ENCODE measurements at regions not wholly inside any gene's neighbourhood (a gene's known extent, or its start where the extent isn't known, plus 50 kb on each side); places are given as distances from the start of the nearest gene placed in this dataset.

- TF ChIP-seq PAX5 (IDR thresholded peaks at IDR 0.05; ENCODE audit: insufficient read depth, low read length, severe bottlenecking) (no peak), TAF1 (IDR thresholded peaks at IDR 0.05; ENCODE audit: low read depth, low read length) (no peak)
Measured at GRCh38 chr12:91316907-91317269, 134.3 kb upstream of the DCN start.

Measured in GM12891 (cell line).